ENCODE measurements at regions not wholly inside any gene's neighbourhood (a gene's known extent, or its start where the extent isn't known, plus 50 kb on each side); places are given as distances from the start of the nearest gene placed in this dataset.

GRCh38 chr17:74037320-74037719 lies 166.2 kb upstream of the RPL38 start:
- Mint-ChIP-seq H3K4me1 (peaks cover 5% of the 10 kb centered on the region), H3K27me3 (ENCODE audit: low read depth) (no peaks in the 10 kb centered on the region), H3K4me3 (no peak overlapping the region), H3K36me3 (no peaks in the 10 kb centered on the region), H3K9me3 (no peaks in the 10 kb centered on the region), H3K27ac (no peak overlapping the region)
- TF ChIP-seq E2F5 (CRISPR knock-in tag; IDR thresholded peaks at IDR 0.05): no peak
- peak; percentile 55; the same call in 1 of the 2 replicates for TF ChIP-seq USF2 (CRISPR knock-in tag; IDR thresholded peaks at IDR 0.05)
- POLR2A ChIA-PET: no interaction called here
- ATAC-seq: 0 out of 2 replicates have a peak, but pooled peaks have one; percentile 24
- DNase-seq (ENCODE audit: low spot score): no peak
- CTCF ChIA-PET: interaction anchor here (1.1 to 2.0 kb wide), 3 partner anchors 39 to 162 kb away, joined by 3 to 7 read pairs (median 7); no protein-coding TSS in a partner anchor

- DNase-seq (ENCODE audit: low spot score) (no peak), ATAC-seq (no peak)
- H3K4me3 Mint-ChIP-seq: no peak overlapping the region
- no peaks in the 10 kb centered on the region for H3K36me3 Mint-ChIP-seq
- H3K27me3 Mint-ChIP-seq (ENCODE audit: low read depth): no peaks in the 10 kb centered on the region
- no peaks in the 10 kb centered on the region for H3K9me3 Mint-ChIP-seq
- no peak overlapping the region for H3K27ac Mint-ChIP-seq
- POLR2A ChIA-PET: no interaction called here
- no peaks in the 10 kb centered on the region for H3K4me1 Mint-ChIP-seq
- CTCF ChIA-PET: interaction anchor here (0.6 to 2.1 kb wide), 2 partner anchors 160 to 617 kb away, joined by 3 to 6 read pairs; no protein-coding TSS in a partner anchor
- TF ChIP-seq TEAD1 (CRISPR knock-in tag; IDR thresholded peaks at IDR 0.05) (no peak), ZNF281 (CRISPR knock-in tag; IDR thresholded peaks at IDR 0.05) (no peak), ERG (CRISPR knock-in tag; IDR thresholded peaks at IDR 0.05) (no peak), NR3C1 (CRISPR knock-in tag; conservative IDR thresholded peaks at IDR 0.05; ENCODE audit: low read depth) (no peak), NFYB (CRISPR knock-in tag; conservative IDR thresholded peaks at IDR 0.05; ENCODE audit: low read depth) (no peak), CREM (CRISPR knock-in tag; IDR thresholded peaks at IDR 0.05) (no peak), PREB (CRISPR knock-in tag; IDR thresholded peaks at IDR 0.05; ENCODE audit: borderline replicate concordance) (no peak), ZNF423 (CRISPR knock-in tag; IDR thresholded peaks at IDR 0.05) (no peak), PRDM15 (CRISPR knock-in tag; IDR thresholded peaks at IDR 0.05) (no peak), FOXP4 (CRISPR knock-in tag; IDR thresholded peaks at IDR 0.05) (no peak), TEAD4 (CRISPR knock-in tag; IDR thresholded peaks at IDR 0.05) (no peak), SMAD3 (CRISPR knock-in tag; IDR thresholded peaks at IDR 0.05; ENCODE audit: borderline replicate concordance) (no peak), HMGXB4 (CRISPR knock-in tag; IDR thresholded peaks at IDR 0.05) (no peak), E2F5 (CRISPR knock-in tag; IDR thresholded peaks at IDR 0.05) (no peak), ZBTB43 (CRISPR knock-in tag; IDR thresholded peaks at IDR 0.05) (no peak), KAT7 (CRISPR knock-in tag; IDR thresholded peaks at IDR 0.05; ENCODE audit: borderline replicate concordance) (no peak)
Observed at GRCh38 chr17:74040291-74040690, 163.2 kb upstream of the RPL38 start.
